ENCODE measurements at regions not wholly inside any gene's neighbourhood (a gene's known extent, or its start where the extent isn't known, plus 50 kb on each side); places are given as distances from the start of the nearest gene placed in this dataset.

- no peak for ATAC-seq
Measured at GRCh38 chr9:97747201-97747965, 50.2 kb upstream of the XPA start.

GRCh38 chr9:97748525-97748924 lies 51.4 kb upstream of the XPA start:
- ATAC-seq, result no peak

- no peak for ATAC-seq
Measured at GRCh38 chr9:97749928-97750327, 52.8 kb upstream of the XPA start.

- ATAC-seq, result no peak
Measured at GRCh38 chr9:97751531-97751930, 54.4 kb upstream of the XPA start.

GRCh38 chr9:97752274-97752673 lies 55.1 kb upstream of the XPA start:
- no peak for ATAC-seq

GRCh38 chr9:97753364-97753763 lies 56.2 kb upstream of the XPA start:
- ATAC-seq, result no peak

- no peak for ATAC-seq
Measured at GRCh38 chr9:97753975-97754374, 56.8 kb upstream of the XPA start.

GRCh38 chr9:97755618-97756267 lies 58.6 kb upstream of the XPA start:
- no peak for ATAC-seq

GRCh38 chr9:97756991-97757390 lies 59.9 kb upstream of the XPA start:
- no peak for ATAC-seq

- no peak for ATAC-seq
Measured at GRCh38 chr9:97758334-97758916, 61.3 kb upstream of the XPA start.

- ATAC-seq, result no peak
Measured at GRCh38 chr9:97759581-97760288, 62.6 kb upstream of the XPA start.

- ATAC-seq, result no peak
Measured at GRCh38 chr9:97761056-97761598, 64.0 kb upstream of the XPA start.

GRCh38 chr9:97761879-97762278 lies 64.7 kb upstream of the XPA start:
- no peak for ATAC-seq

- no peak for ATAC-seq
Measured at GRCh38 chr9:97763874-97764273, 66.7 kb upstream of the XPA start.

- ATAC-seq, result no peak
Measured at GRCh38 chr9:97766092-97766491, 69.0 kb upstream of the XPA start.

GRCh38 chr9:97766610-97767009 lies 69.5 kb upstream of the XPA start:
- no peak for ATAC-seq

GRCh38 chr9:97767891-97768290 lies 70.8 kb upstream of the XPA start:
- ATAC-seq, result no peak

GRCh38 chr9:97768746-97769145 lies 71.6 kb upstream of the XPA start:
- no peak for ATAC-seq

GRCh38 chr9:97769208-97769607 lies 72.1 kb upstream of the XPA start:
- no peak for ATAC-seq

- ATAC-seq, result no peak
Measured at GRCh38 chr9:97770808-97771372, 73.8 kb upstream of the XPA start.

- no peak for ATAC-seq
Measured at GRCh38 chr9:97771641-97772040, 74.5 kb upstream of the XPA start.

- no peak for ATAC-seq
Measured at GRCh38 chr9:97772145-97772544, 75.0 kb upstream of the XPA start.

GRCh38 chr9:97773091-97773490 lies 76.0 kb upstream of the XPA start:
- ATAC-seq, result no peak

All from activated CD4-positive, CD25-positive, alpha-beta regulatory T cell treated with anti-CD3 and anti-CD28 coated beads, Interleukin-2, amount 50 U/mL, for 24 hours (primary cell).